SK-MEL-5 (cell line): ENCODE measurements at regions not wholly inside any gene's neighbourhood (a gene's known extent, or its start where the extent isn't known, plus 50 kb on each side); places are given as distances from the start of the nearest gene placed in this dataset.
"Not testable (repeated sequence)": the region's sequence is repeated elsewhere in the genome, so short reads cannot be mapped to it uniquely, and the experiment has no call there.

Experiments
- DNase-seq: peaks from one replicate; pipeline ENCODE4 v3.0.0-alpha.2; 2016; ENCODE audit warnings: low read depth, low spot score
- in situ Hi-C: cut with HindIII; loops from 2 replicates; pipeline ENCODE4 v1.10.0; 2016; ENCODE audit warnings: low sequenced_read_pairs, high pct_unique_total_duplicates, low pct_unique_long_range_greater_than_20kb

DNA sequence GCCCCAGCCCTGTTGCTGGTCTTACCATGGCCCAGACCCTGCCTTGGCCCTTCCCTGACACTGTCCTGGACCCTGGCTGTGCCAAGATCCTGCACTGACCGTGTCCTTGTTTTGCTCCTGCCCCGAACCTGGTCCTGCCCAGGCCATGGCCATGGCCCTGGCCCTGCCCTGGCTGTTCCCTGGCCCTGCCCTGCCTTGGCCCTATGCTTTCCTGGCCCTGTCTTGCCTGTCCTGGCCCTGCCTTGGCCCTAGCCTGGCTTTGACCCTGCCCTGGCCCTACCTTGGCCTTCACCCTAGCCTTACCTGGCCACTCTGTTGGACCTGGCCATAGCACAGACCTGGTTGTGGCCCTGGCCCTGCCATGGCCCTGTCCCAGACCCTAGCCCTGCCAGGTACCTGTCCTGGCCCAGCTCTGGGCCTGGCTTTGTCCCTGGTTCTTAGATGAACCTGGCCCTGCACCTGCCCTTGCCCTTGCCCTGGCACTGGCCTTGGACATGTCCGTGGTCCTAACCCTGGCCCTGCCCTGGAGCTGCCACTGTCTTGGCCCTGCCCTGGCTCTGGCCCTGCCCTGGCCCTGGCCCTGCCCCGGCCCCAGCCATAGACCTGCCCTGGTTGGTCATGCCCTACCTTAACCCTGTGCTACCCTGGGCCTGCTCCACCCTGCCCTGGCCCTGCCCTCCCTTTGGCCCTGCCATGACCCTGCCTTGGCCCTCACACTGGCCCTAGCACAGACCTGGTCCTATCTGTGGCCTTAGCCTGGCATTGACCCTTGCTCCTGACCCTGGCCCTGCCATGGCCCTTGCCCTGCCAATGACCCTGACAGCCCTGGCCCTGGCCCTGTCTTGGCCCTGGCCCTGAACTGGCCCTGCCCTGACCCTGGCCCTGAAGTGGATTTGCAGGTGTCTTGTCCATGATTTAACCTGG is 238.1 kb downstream of the GOLGA6L6 start:
- DNase-seq, in situ Hi-C loops: not testable (repeated sequence)

- in situ Hi-C loops, DNase-seq: not testable (repeated sequence)
Measured at GRCh38 chr15:20302141-20303069, 239.2 kb downstream of the GOLGA6L6 start.

DNA sequence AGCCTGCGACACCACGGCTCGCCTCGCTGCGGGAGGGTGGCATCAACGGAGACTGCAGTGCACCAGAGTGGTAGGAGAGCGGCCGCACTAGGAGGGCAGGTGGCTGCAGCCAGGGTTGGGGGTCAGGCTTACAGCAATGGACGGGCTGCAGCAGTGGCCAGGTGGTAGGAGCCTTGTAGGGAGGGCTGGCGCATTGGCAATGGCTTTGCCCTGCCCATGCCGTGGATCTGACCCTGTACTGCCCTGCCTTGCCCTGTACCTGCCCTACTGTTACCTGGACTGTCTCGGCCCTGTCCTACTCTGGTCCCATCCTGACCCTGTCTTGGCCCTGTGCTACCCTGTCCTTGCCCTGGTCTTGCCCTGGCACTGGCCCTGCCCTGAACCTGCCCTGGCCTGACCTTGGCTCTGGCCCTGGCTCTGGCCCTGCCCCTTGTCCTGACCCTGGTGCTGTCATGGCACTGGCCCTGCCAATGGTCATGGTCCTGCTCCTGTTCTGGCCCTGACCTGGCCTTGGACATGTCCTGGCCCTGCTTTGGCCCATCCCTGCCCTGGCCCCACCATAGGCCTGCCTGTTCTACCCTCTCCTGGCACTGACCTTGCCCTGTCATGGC is 240.0 kb downstream of the GOLGA6L6 start:
- DNase-seq, in situ Hi-C loops: not testable (repeated sequence)

- in situ Hi-C loops, DNase-seq: not testable (repeated sequence)
Measured at GRCh38 chr15:20301041-20301390, 240.6 kb downstream of the GOLGA6L6 start.

DNA sequence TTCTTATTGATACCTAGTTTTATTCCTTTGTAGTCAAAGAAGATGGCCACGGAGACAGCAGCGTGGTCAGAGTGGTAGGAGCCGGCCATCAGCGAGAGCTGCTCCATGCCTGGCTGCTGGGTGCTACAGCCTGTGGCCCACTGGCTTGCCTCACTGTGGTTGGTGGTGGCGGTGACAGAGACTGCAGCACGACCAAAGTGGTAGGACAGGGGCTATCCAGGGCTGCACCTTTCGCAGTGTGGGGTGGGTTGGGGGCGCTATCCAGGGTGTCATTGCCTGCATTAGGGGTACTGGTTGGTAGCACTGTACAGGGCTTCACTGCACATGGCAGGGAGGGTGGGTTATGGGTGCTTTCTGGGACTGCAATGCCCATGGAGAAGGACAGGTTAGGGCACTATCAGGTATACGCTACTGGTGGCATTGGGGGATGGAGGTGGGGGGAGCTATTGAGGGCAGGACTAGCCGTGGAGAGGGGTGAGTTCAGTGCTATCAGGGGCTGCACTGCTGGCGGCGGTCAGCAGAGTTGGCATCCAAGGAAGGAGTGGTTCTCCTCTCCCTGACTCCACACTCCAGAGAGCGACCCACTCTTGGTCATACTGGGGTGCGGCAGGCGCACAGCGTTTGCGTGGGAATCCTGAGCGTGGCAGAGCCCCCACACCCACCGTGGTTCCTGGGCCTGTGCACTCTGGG is 241.1 kb downstream of the GOLGA6L6 start:
- in situ Hi-C loops: not testable (repeated sequence)

GRCh38 chr15:20297603-20298123 is 243.9 kb downstream of the GOLGA6L6 start:
- DNase-seq, in situ Hi-C loops: not testable (repeated sequence)

More for the DNA sequence above, 241.1 kb downstream of the GOLGA6L6 start:
- not testable (repeated sequence) for DNase-seq

DNA sequence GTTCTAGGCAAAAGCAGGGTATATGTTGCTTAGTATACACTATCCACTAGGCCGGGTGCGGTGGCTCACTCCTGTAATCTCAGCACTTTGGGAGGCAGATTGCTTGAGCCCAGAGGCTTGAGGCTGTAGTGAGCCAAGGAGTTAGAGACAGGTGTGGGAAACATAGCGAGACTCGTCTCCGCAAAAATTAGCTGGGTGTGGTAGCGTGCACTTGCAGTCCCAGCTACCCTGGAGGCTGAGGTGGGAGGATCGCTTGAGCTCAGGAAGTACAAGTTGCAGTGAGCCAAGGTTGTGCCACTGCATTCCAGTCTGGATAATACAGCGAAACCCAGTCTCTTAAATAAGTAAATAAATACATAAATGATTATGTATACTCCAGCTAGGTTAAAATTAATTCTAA is 245.3 kb downstream of the GOLGA6L6 start:
- DNase-seq, in situ Hi-C loops: not testable (repeated sequence)

DNA sequence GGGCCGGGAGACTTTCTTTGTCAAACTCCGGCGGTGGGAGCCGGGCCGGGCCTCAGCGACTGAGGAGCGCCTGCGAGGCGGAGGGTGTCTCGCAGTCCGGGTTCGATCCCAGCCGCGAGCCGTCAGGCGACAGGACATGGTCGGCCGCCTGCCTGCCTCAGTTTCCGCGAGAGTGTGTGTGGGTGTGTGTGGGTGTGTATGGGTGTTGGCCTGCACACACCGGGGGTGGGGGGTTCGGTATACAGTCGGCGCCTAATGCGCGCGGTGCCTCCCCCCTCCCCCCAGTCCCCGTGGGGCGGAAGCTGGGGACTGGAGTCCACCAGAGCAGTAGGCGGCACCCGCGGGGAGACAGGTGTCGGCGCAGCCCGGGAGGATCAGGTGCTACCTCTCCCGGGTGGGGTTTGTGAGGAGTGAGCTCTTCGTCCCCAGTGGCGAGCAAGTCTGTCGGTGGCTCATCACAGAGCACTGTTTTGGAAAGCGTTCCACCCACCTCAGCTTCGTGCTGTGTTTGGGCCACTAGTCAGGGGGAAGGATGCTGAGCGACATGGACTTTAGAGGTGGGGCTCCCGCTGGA is 246.3 kb downstream of the GOLGA6L6 start:
- DNase-seq: no peak
- in situ Hi-C loops: no loop called here

DNA sequence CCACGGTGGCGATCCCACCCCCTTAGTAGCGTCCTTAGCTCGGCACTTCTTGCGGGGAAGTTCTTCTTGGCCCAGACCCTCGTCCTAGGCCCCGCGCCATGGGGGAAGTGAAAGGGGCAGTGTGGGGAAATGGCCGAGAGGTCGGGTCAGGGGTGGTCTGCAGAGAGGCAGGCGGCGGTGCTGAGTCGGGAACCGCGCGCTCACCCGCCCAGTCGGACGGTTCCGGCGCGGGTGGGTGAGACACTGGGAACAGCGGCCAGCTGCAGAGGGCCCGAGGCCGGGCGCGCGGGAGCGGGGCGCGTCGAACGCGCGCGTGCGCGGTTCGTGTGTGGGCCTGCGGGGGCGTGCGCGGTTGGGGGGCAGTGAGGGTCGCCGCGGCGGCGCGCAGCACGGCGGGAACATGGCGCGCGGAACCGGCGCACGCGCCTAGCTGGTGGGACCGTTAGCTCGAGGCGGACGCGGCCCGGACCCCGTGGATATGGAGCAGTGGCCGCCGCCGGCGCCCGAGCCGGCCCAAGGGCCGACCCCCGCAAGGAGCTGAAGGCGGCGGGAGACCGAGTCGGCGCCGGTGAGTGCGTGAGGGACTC is 246.9 kb downstream of the GOLGA6L6 start:
- DNase-seq: no peak
- in situ Hi-C loops: no loop called here

DNA sequence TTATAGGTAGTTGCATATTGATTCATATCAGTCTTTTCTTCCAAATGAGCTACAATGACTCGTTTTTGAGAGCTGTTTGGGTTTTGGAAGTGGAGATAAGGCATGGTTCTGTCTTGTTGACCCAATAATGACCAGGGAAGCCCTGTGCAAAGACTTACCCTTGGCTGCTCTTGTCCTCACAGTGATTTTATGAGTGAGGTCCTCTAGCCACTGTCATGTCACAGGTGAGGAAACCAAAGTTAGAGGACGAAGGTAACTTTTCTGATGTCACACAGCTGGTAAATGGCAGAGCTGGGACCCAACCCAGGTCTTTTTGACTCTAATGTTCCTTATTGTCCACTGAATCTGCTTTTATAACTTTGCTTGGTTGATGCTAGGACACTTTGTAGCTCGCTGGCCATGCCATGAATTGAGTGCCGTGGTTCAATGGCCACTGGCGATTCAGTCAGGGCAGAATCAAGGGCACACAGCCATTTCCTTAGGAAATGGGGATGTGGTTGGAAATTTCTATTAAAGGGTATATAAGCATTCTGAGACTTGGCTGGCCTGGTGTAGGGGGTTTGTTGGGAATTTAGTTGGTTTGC is 249.1 kb downstream of the GOLGA6L6 start:
- DNase-seq, in situ Hi-C loops: not testable (repeated sequence)

DNA sequence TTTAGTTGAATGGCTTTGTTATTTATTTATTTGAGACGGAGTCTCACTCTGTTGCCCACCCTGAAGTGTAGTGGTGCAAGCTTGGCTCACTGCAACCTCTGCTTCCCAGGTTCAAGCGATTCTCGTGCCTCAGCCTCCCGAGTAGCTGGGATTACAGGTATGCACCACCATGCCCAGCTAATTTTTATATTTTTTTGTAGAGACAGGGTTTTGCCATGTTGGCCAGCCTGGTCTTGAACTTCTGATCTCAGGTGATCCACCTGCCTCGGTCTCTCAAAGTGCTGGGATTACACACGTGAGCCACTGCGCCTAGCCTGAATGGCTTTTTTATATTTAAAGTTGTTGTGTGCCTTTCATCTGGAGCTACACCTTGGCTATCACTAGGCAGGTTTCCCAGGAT is 250.0 kb downstream of the GOLGA6L6 start:
- in situ Hi-C loops: not testable (repeated sequence)

GRCh38 chr15:20290606-20291005 is 251.0 kb downstream of the GOLGA6L6 start:
- in situ Hi-C loops, DNase-seq: not testable (repeated sequence)

More for the DNA sequence above, 250.0 kb downstream of the GOLGA6L6 start:
- DNase-seq: not testable (repeated sequence)

- DNase-seq, in situ Hi-C loops: not testable (repeated sequence)
Measured at GRCh38 chr15:20289538-20290103, 252.0 kb downstream of the GOLGA6L6 start.

GRCh38 chr15:20288800-20289537 is 252.6 kb downstream of the GOLGA6L6 start:
- in situ Hi-C loops, DNase-seq: not testable (repeated sequence)

DNA sequence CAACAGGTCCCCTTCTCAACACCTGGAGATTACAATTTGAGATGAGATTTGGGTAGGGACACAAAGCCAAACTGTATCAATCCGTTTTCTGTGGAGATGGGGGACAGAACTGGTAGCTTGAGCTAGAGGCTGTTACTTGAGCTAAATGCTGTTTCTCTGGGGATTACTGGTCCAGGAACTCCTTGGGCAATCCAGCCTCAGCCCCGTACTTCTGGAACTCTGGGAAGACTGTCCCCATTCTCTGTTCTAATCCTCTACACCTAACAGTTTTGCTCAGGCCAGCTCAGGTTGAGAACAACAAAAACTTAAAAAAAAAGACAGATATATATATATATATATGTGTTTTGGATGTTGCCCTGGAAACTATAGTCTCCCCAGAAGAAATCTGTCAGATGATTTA is 255.0 kb downstream of the GOLGA6L6 start:
- in situ Hi-C loops: not testable (repeated sequence)

More for the DNA sequence above, 255.0 kb downstream of the GOLGA6L6 start:
- DNase-seq: not testable (repeated sequence)
